ENCODE measurements at regions not wholly inside any gene's neighbourhood (a gene's known extent, or its start where the extent isn't known, plus 50 kb on each side); places are given as distances from the start of the nearest gene placed in this dataset.
A peak's percentile ranks its signal among the peaks of the same experiment; 100 is the strongest.

GRCh38 chr1:84755216-84755615, 65.0 kb upstream of the SSX2IP start:
- Histone ChIP-seq H3K9me3 (ENCODE audit: low read depth) (no peaks in the 10 kb centered on the region), H3K4me3 (no peak overlapping the region), H3K27me3 (no peaks in the 10 kb centered on the region), H4K20me1 (ENCODE audit: low read depth) (no peaks in the 10 kb centered on the region), H3K36me3 (no peaks in the 10 kb centered on the region), H3F3A (ENCODE audit: low read depth) (peaks cover 22% of the 10 kb centered on the region), H2AFZ (replicated peaks) (no peak overlapping the region), H3K4me2 (no peak overlapping the region), H3K79me2 (ENCODE audit: low read depth) (no peaks in the 10 kb centered on the region), H3K4me1 (peaks cover 10% of the 10 kb centered on the region), H3K27ac (no peak overlapping the region), H3K9ac (no peak overlapping the region)
- H3K27ac Mint-ChIP-seq, result no peak overlapping the region
- H3K4me3 Mint-ChIP-seq, result no peak overlapping the region
- peaks cover 16% of the 10 kb centered on the region for H3K4me1 Mint-ChIP-seq
- no peak for DNase-seq (ENCODE audit: low spot score)
- no peaks in the 10 kb centered on the region for H3K9me3 Mint-ChIP-seq
- TF ChIP-seq EZH2 (IDR thresholded peaks at IDR 0.05), result no peak
- TF ChIP-seq EZH2phosphoT487 (IDR thresholded peaks at IDR 0.05), result no peak
- TF ChIP-seq CTCF (IDR thresholded peaks at IDR 0.05), result no peak
- H3K27me3 Mint-ChIP-seq (ENCODE audit: insufficient read depth, low read depth), result peaks cover 11% of the 10 kb centered on the region
- no peaks in the 10 kb centered on the region for H3K36me3 Mint-ChIP-seq

DNA sequence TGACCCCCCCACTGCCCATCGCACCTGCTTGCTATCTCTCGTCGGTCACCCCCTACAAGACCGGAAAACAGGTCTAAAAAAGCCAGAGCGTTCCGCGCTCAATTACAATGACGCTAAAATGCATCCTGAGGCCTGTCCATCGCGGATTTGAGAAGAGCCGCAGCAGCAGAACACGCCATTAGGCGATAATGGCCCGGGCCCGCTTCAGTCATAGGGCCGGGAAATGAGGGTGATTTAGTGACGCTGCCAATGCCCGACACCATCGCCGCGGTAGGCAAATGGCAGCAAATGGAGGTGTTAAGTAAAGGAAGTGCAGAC, 64.1 kb upstream of the SSX2IP start:
- Mint-ChIP-seq H3K27ac (peak overlapping the region; percentile 67), H3K27me3 (ENCODE audit: insufficient read depth, low read depth) (peaks cover 11% of the 10 kb centered on the region), H3K4me1 (peaks cover 16% of the 10 kb centered on the region), H3K4me3 (no peak overlapping the region), H3K9me3 (no peaks in the 10 kb centered on the region), H3K36me3 (no peaks in the 10 kb centered on the region)
- DNase-seq (ENCODE audit: low spot score), result no peak
- TF ChIP-seq EZH2 (IDR thresholded peaks at IDR 0.05) (no peak), EZH2phosphoT487 (IDR thresholded peaks at IDR 0.05) (no peak), CTCF (IDR thresholded peaks at IDR 0.05) (no peak)
- Histone ChIP-seq H4K20me1 (ENCODE audit: low read depth) (no peaks in the 10 kb centered on the region), H3F3A (ENCODE audit: low read depth) (peaks cover 22% of the 10 kb centered on the region), H3K79me2 (ENCODE audit: low read depth) (no peaks in the 10 kb centered on the region), H3K27ac (no peak overlapping the region), H3K36me3 (no peaks in the 10 kb centered on the region), H3K9me3 (ENCODE audit: low read depth) (no peaks in the 10 kb centered on the region), H3K9ac (no peak overlapping the region), H2AFZ (replicated peaks) (peak overlapping the region; percentile 14), H3K4me3 (no peak overlapping the region), H3K4me2 (no peak overlapping the region), H3K4me1 (peaks cover 10% of the 10 kb centered on the region), H3K27me3 (no peaks in the 10 kb centered on the region)

GRCh38 chr1:84753516-84754385, 63.5 kb upstream of the SSX2IP start:
- peak; percentile 83 for DNase-seq (ENCODE audit: low spot score)
- no peak overlapping the region for H3K9ac ChIP-seq
- H4K20me1 ChIP-seq (ENCODE audit: low read depth), result no peaks in the 10 kb centered on the region
- H3K79me2 ChIP-seq (ENCODE audit: low read depth), result no peaks in the 10 kb centered on the region
- H3K4me3 Mint-ChIP-seq, result no peak overlapping the region
- H3K9me3 Mint-ChIP-seq, result no peaks in the 10 kb centered on the region
- no peak overlapping the region for H3K27ac Mint-ChIP-seq
- H3K4me1 Mint-ChIP-seq, result peaks cover 12% of the 10 kb centered on the region
- peak overlapping the region; percentile 26 for H2AFZ ChIP-seq (replicated peaks)
- H3F3A ChIP-seq (ENCODE audit: low read depth), result peaks cover 22% of the 10 kb centered on the region
- no peaks in the 10 kb centered on the region for H3K36me3 Mint-ChIP-seq
- no peaks in the 10 kb centered on the region for H3K36me3 ChIP-seq
- H3K4me1 ChIP-seq, result peaks cover 10% of the 10 kb centered on the region
- no peak overlapping the region for H3K27ac ChIP-seq
- H3K27me3 Mint-ChIP-seq (ENCODE audit: insufficient read depth, low read depth), result peaks cover 11% of the 10 kb centered on the region
- no peak overlapping the region for H3K4me3 ChIP-seq
- no peak overlapping the region for H3K4me2 ChIP-seq
- TF ChIP-seq EZH2phosphoT487 (IDR thresholded peaks at IDR 0.05) (no peak), CTCF (IDR thresholded peaks at IDR 0.05) (peak; percentile 99), EZH2 (IDR thresholded peaks at IDR 0.05) (no peak)
- H3K27me3 ChIP-seq, result no peaks in the 10 kb centered on the region
- no peaks in the 10 kb centered on the region for H3K9me3 ChIP-seq (ENCODE audit: low read depth)
